ENCODE measurements at regions not wholly inside any gene's neighbourhood (a gene's known extent, or its start where the extent isn't known, plus 50 kb on each side); places are given as distances from the start of the nearest gene placed in this dataset.
A peak's percentile ranks its signal among the peaks of the same experiment; 100 is the strongest.

GRCh38 chrX:40831750-40832149, 96.4 kb upstream of the MED14 start:
- Histone ChIP-seq H3K9me3 (no peaks in the 10 kb centered on the region), H3K36me3 (ENCODE audit: control insufficient read depth in 2 of 2, extremely low read depth in 1 of 2, insufficient read depth in 1 of 2, low read length in 1 of 2) (no peaks in the 10 kb centered on the region), H3K27me3 (replicated peaks in 1 of 2; ENCODE audit: control insufficient read depth in 2 of 2, extremely low read depth in 1 of 2, insufficient read depth in 2 of 2, low read length in 1 of 2) (no peaks in the 10 kb centered on the region), H3K4me1 (ENCODE audit: control insufficient read depth in 1 of 2, extremely low read depth in 1 of 2, insufficient read depth in 2 of 2, low read length in 2 of 2) (no peaks in the 10 kb centered on the region), H3K27ac (ENCODE audit: low read length) (no peak overlapping the region), H3K4me3 (ENCODE audit: control insufficient read depth in 1 of 2, extremely low read depth in 1 of 2, low read length in 1 of 2) (no peak overlapping the region)
- no peak for ATAC-seq (replicated peaks in 1 of 4)
- H3K4me1 Mint-ChIP-seq, result no peaks in the 10 kb centered on the region
- no peak overlapping the region for H3K4me3 Mint-ChIP-seq
- WGBS (ENCODE audit: insufficient coverage), result 81% methylated on average over 12 of the region's 12 CpGs
- H3K27me3 Mint-ChIP-seq, result peaks cover 0 to 30% of the 10 kb centered on the region in 2 donors
- no peaks in the 10 kb centered on the region for H3K9me3 Mint-ChIP-seq
- no peak for DNase-seq
- no peaks in the 10 kb centered on the region for H3K36me3 Mint-ChIP-seq
- no peak overlapping the region for H3K27ac Mint-ChIP-seq
- ChIA-PET POLR2A (no interaction called here), CTCF (no interaction called here)

GRCh38 chrX:40832723-40833122, 97.4 kb upstream of the MED14 start:
- no peaks in the 10 kb centered on the region for H3K36me3 Mint-ChIP-seq
- Histone ChIP-seq H3K36me3 (ENCODE audit: control insufficient read depth in 2 of 2, extremely low read depth in 1 of 2, insufficient read depth in 1 of 2, low read length in 1 of 2) (no peaks in the 10 kb centered on the region), H3K27me3 (replicated peaks in 1 of 2; ENCODE audit: control insufficient read depth in 2 of 2, extremely low read depth in 1 of 2, insufficient read depth in 2 of 2, low read length in 1 of 2) (no peaks in the 10 kb centered on the region), H3K27ac (ENCODE audit: low read length) (no peak overlapping the region), H3K4me1 (ENCODE audit: control insufficient read depth in 1 of 2, extremely low read depth in 1 of 2, insufficient read depth in 2 of 2, low read length in 2 of 2) (no peaks in the 10 kb centered on the region), H3K4me3 (ENCODE audit: control insufficient read depth in 1 of 2, extremely low read depth in 1 of 2, low read length in 1 of 2) (no peak overlapping the region), H3K9me3 (no peaks in the 10 kb centered on the region)
- H3K27me3 Mint-ChIP-seq, result peaks cover 0 to 24% of the 10 kb centered on the region in 2 donors
- CTCF ChIA-PET, result no interaction called here
- POLR2A ChIA-PET, result no interaction called here
- DNase-seq, result no peak
- no peak overlapping the region for H3K27ac Mint-ChIP-seq
- no peaks in the 10 kb centered on the region for H3K4me1 Mint-ChIP-seq
- ATAC-seq (replicated peaks in 1 of 4), result no peak
- H3K9me3 Mint-ChIP-seq, result no peaks in the 10 kb centered on the region
- WGBS (ENCODE audit: insufficient coverage), result 91% methylated on average over 11 of the region's 39 CpGs
- peak overlapping the region in 1 of 3 donors; percentile 24 for H3K4me3 Mint-ChIP-seq

DNA sequence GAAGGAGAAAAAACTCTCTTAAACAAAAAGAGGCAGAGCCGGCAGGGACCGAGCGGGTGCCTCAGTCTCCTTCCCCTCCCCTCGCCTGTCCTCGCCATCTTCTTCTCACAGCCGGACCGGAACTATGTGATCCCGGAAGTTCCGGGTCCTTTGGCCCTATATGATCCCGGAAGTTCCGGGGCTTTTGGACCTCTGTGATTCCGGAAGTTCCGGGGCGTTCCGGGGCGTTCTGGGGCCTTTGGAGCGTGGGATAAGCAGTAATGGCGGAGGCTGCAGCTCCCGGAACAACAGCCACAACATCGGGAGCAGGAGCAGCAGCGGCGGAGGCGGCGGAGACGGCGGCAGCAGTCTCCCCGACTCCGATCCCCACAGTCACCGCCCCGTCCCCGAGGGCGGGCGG, 98.9 kb upstream of the MED14 start:
- Mint-ChIP-seq H3K9me3 (peaks cover 0 to 2% (median 0%) of the 10 kb centered on the region in 3 donors), H3K4me3 (no peak overlapping the region), H3K27ac (no peak overlapping the region), H3K27me3 (peaks cover 0 to 19% of the 10 kb centered on the region in 2 donors), H3K4me1 (no peaks in the 10 kb centered on the region), H3K36me3 (no peaks in the 10 kb centered on the region)
- POLR2A ChIA-PET, result no interaction called here
- Histone ChIP-seq H3K4me3 (ENCODE audit: control insufficient read depth in 1 of 2, extremely low read depth in 1 of 2, low read length in 1 of 2) (no peak overlapping the region), H3K27ac (ENCODE audit: low read length) (no peak overlapping the region), H3K36me3 (ENCODE audit: control insufficient read depth in 2 of 2, extremely low read depth in 1 of 2, insufficient read depth in 1 of 2, low read length in 1 of 2) (no peaks in the 10 kb centered on the region), H3K27me3 (replicated peaks in 1 of 2; ENCODE audit: control insufficient read depth in 2 of 2, extremely low read depth in 1 of 2, insufficient read depth in 2 of 2, low read length in 1 of 2) (no peaks in the 10 kb centered on the region), H3K4me1 (ENCODE audit: control insufficient read depth in 1 of 2, extremely low read depth in 1 of 2, insufficient read depth in 2 of 2, low read length in 2 of 2) (no peaks in the 10 kb centered on the region), H3K9me3 (no peaks in the 10 kb centered on the region)
- ATAC-seq (replicated peaks in 1 of 4) (no peak), DNase-seq (no peak)
- CTCF ChIA-PET, result interaction anchor here in 1 of 2 donors (0.6 kb wide), 1 partner anchor 281 kb away, joined by 3 read pairs; no protein-coding TSS in a partner anchor
- WGBS (ENCODE audit: insufficient coverage), result 89% methylated on average over 17 of the region's 33 CpGs

DNA sequence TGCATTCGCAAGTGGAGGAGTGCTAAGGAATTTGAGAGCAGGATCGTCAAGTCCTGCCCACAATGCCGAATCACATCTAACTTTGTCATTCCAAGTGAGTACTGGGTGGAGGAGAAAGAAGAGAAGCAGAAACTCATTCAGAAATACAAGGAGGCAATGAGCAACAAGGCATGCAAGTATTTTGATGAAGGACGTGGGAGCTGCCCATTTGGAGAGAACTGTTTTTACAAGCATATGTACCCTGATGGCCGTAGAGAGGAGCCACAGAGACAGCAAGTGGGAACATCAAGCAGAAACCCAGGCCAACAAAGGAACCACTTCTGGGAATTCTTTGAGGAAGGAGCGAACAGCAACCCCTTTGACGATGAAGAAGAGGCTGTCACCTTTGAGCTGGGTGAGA, 100.2 kb upstream of the MED14 start:
- CTCF ChIA-PET, result no interaction called here
- 87% methylated on average over 2 of the region's 7 CpGs for WGBS (ENCODE audit: insufficient coverage)

DNA sequence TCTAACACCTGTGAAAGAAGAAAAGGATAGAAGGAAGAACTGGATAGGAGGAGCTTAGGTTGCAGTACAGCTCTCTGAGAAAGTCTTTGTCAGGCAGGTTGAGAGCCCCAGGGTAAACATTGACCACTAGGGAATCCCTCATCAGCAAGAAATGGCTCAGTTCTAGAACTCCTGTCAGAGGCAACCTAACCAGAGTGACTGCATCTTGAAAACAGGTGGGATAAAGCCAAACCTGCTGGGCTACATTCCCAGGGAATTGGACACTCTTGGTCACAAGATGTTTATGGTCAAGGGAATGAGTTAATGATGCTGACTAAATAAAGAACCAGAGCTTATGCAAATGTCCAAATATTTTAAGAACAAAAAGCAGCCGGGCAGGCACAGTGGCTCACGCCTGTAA, 108.3 kb upstream of the MED14 start:
- DNase-seq, result no peak
- H3K27ac ChIP-seq (ENCODE audit: low read length), result no peak overlapping the region
- H3K27me3 ChIP-seq (replicated peaks in 1 of 2; ENCODE audit: control insufficient read depth in 2 of 2, extremely low read depth in 1 of 2, insufficient read depth in 2 of 2, low read length in 1 of 2), result no peaks in the 10 kb centered on the region
- peaks cover 3% of the 10 kb centered on the region for H3K36me3 Mint-ChIP-seq
- H3K4me1 ChIP-seq (ENCODE audit: control insufficient read depth in 1 of 2, extremely low read depth in 1 of 2, insufficient read depth in 2 of 2, low read length in 2 of 2), result no peaks in the 10 kb centered on the region
- peaks cover 8 to 26% of the 10 kb centered on the region in 2 donors for H3K27me3 Mint-ChIP-seq
- H3K27ac Mint-ChIP-seq, result no peak overlapping the region
- ChIA-PET CTCF (interaction anchor here in 1 of 2 donors (0.7 kb wide), 1 partner anchor 76 kb away, joined by 4 read pairs; no protein-coding TSS in a partner anchor), POLR2A (no interaction called here)
- H3K36me3 ChIP-seq (ENCODE audit: control insufficient read depth in 2 of 2, extremely low read depth in 1 of 2, insufficient read depth in 1 of 2, low read length in 1 of 2), result no peaks in the 10 kb centered on the region
- ATAC-seq (replicated peaks in 1 of 4), result no peak
- H3K4me1 Mint-ChIP-seq, result no peaks in the 10 kb centered on the region
- H3K4me3 Mint-ChIP-seq, result no peak overlapping the region
- H3K4me3 ChIP-seq (ENCODE audit: control insufficient read depth in 1 of 2, extremely low read depth in 1 of 2, low read length in 1 of 2), result no peak overlapping the region
- no CpG with 5 or more reads among the region's 2 CpGs for WGBS (ENCODE audit: insufficient coverage)
- H3K9me3 Mint-ChIP-seq, result peaks cover 16 to 22% (median 20%) of the 10 kb centered on the region in 3 donors
- peaks cover 3% of the 10 kb centered on the region for H3K9me3 ChIP-seq

More for the DNA sequence above, 100.2 kb upstream of the MED14 start:
- Histone ChIP-seq H3K4me3 (ENCODE audit: control insufficient read depth in 1 of 2, extremely low read depth in 1 of 2, low read length in 1 of 2) (no peak overlapping the region), H3K9me3 (peaks cover 3% of the 10 kb centered on the region), H3K27ac (ENCODE audit: low read length) (no peak overlapping the region), H3K27me3 (replicated peaks in 1 of 2; ENCODE audit: control insufficient read depth in 2 of 2, extremely low read depth in 1 of 2, insufficient read depth in 2 of 2, low read length in 1 of 2) (no peaks in the 10 kb centered on the region), H3K36me3 (ENCODE audit: control insufficient read depth in 2 of 2, extremely low read depth in 1 of 2, insufficient read depth in 1 of 2, low read length in 1 of 2) (no peaks in the 10 kb centered on the region), H3K4me1 (ENCODE audit: control insufficient read depth in 1 of 2, extremely low read depth in 1 of 2, insufficient read depth in 2 of 2, low read length in 2 of 2) (no peaks in the 10 kb centered on the region)
- Mint-ChIP-seq H3K27ac (no peak overlapping the region), H3K9me3 (peaks cover 7 to 9% (median 9%) of the 10 kb centered on the region in 3 donors), H3K36me3 (no peaks in the 10 kb centered on the region), H3K4me1 (no peaks in the 10 kb centered on the region), H3K27me3 (peaks cover 3 to 20% of the 10 kb centered on the region in 2 donors), H3K4me3 (no peak overlapping the region)
- ATAC-seq (replicated peaks in 1 of 4) (no peak), DNase-seq (no peak)
- POLR2A ChIA-PET, result no interaction called here

- ChIA-PET CTCF (no interaction called here), POLR2A (no interaction called here)
- H3K9me3 ChIP-seq, result peaks cover 3% of the 10 kb centered on the region
- peaks cover 16 to 20% (median 20%) of the 10 kb centered on the region in 3 donors for H3K9me3 Mint-ChIP-seq
- H3K4me3 Mint-ChIP-seq, result no peak overlapping the region
- no peak overlapping the region for H3K4me3 ChIP-seq (ENCODE audit: control insufficient read depth in 1 of 2, extremely low read depth in 1 of 2, low read length in 1 of 2)
- ATAC-seq (replicated peaks in 1 of 4) (no peak), DNase-seq (no peak)
- peaks cover 3% of the 10 kb centered on the region for H3K36me3 Mint-ChIP-seq
- H3K36me3 ChIP-seq (ENCODE audit: control insufficient read depth in 2 of 2, extremely low read depth in 1 of 2, insufficient read depth in 1 of 2, low read length in 1 of 2), result no peaks in the 10 kb centered on the region
- no peak overlapping the region for H3K27ac Mint-ChIP-seq
- H3K27me3 Mint-ChIP-seq, result peaks cover 8 to 29% of the 10 kb centered on the region in 2 donors
- H3K27ac ChIP-seq (ENCODE audit: low read length), result no peak overlapping the region
- WGBS (ENCODE audit: insufficient coverage), result no CpG with 5 or more reads among the region's 2 CpGs
- no peaks in the 10 kb centered on the region for H3K4me1 Mint-ChIP-seq
- H3K4me1 ChIP-seq (ENCODE audit: control insufficient read depth in 1 of 2, extremely low read depth in 1 of 2, insufficient read depth in 2 of 2, low read length in 2 of 2), result no peaks in the 10 kb centered on the region
- H3K27me3 ChIP-seq (replicated peaks in 1 of 2; ENCODE audit: control insufficient read depth in 2 of 2, extremely low read depth in 1 of 2, insufficient read depth in 2 of 2, low read length in 1 of 2), result no peaks in the 10 kb centered on the region
Measured at GRCh38 chrX:40844471-40844870, 109.1 kb upstream of the MED14 start.

DNA sequence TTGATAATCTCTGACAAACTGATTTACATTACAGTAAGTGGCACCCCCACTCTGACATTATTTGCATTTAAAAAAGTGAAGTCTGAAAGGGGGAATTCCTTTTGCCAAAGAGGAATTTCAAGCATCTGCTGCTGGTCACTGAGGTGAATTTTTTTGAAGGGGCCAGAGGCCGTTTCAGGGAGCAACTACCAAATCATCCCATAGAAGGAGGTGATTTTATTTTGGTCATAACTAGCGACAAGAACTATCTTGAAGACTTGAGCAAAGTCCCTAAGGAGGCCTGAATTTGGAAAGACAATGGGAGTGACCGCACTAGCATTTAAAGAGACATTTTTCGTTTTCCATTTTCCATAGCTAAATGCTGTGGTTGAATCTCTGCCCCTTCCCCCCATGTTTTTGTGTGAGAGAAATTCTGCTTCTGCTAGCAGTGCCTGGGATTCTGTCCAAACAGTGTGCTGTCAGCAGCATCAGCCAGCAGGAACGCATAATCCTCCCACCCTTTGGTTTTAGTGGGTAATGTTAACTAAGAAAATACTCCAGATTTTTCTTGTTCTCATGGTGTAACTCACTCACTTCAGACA, 110.1 kb upstream of the MED14 start:
- no CpG with 5 or more reads among the region's 5 CpGs for WGBS (ENCODE audit: insufficient coverage)
- no peak overlapping the region for H3K4me3 Mint-ChIP-seq
- POLR2A ChIA-PET, result no interaction called here

More for the DNA sequence above, 110.1 kb upstream of the MED14 start:
- H3K27me3 Mint-ChIP-seq, result peaks cover 5 to 27% of the 10 kb centered on the region in 2 donors
- ATAC-seq (replicated peaks in 1 of 4) (no peak), DNase-seq (no peak)
- H3K4me3 ChIP-seq (ENCODE audit: control insufficient read depth in 1 of 2, extremely low read depth in 1 of 2, low read length in 1 of 2), result no peak overlapping the region
- no peaks in the 10 kb centered on the region for H3K9me3 ChIP-seq
- H3K27me3 ChIP-seq (replicated peaks in 1 of 2; ENCODE audit: control insufficient read depth in 2 of 2, extremely low read depth in 1 of 2, insufficient read depth in 2 of 2, low read length in 1 of 2), result no peaks in the 10 kb centered on the region
- no peaks in the 10 kb centered on the region for H3K4me1 Mint-ChIP-seq
- H3K36me3 ChIP-seq (ENCODE audit: control insufficient read depth in 2 of 2, extremely low read depth in 1 of 2, insufficient read depth in 1 of 2, low read length in 1 of 2), result no peaks in the 10 kb centered on the region
- no peak overlapping the region for H3K27ac ChIP-seq (ENCODE audit: low read length)
- peaks cover 3% of the 10 kb centered on the region for H3K36me3 Mint-ChIP-seq
- CTCF ChIA-PET, result no interaction called here
- H3K27ac Mint-ChIP-seq, result no peak overlapping the region
- H3K4me1 ChIP-seq (ENCODE audit: control insufficient read depth in 1 of 2, extremely low read depth in 1 of 2, insufficient read depth in 2 of 2, low read length in 2 of 2), result no peaks in the 10 kb centered on the region
- peaks cover 7 to 15% (median 12%) of the 10 kb centered on the region in 3 donors for H3K9me3 Mint-ChIP-seq
